ENCODE measurements at regions not wholly inside any gene's neighbourhood (a gene's known extent, or its start where the extent isn't known, plus 50 kb on each side); places are given as distances from the start of the nearest gene placed in this dataset.

- TF ChIP-seq ZNF407 (IDR thresholded peaks at IDR 0.05; ENCODE audit: low read depth) (no peak), CHCHD3 (CRISPR knock-in tag; IDR thresholded peaks at IDR 0.05) (no peak), RBM39 (optimal IDR thresholded peaks at IDR 0.05; ENCODE audit: low read depth, low read length) (no peak)
Measured at GRCh38 chr3:160616716-160617115, 51.3 kb upstream of the KPNA4 start (continued).

GRCh38 chr3:160616311-160616710, 50.9 kb upstream of the KPNA4 start:
- Histone ChIP-seq H3K9me1 (ENCODE audit: control insufficient read depth, insufficient read depth, low read length) (no peaks in the 10 kb centered on the region), H3K4me1 (replicated peaks in 1 of 2; ENCODE audit: control insufficient read depth in 2 of 2, insufficient read depth in 2 of 2, low read length in 2 of 2) (no peaks in the 10 kb centered on the region), H3K9ac (ENCODE audit: insufficient read depth in 1 of 2, low read depth in 2 of 2, low read length in 2 of 2) (no peak overlapping the region), H4K20me1 (replicated peaks; ENCODE audit: control insufficient read depth, insufficient read depth, low read length) (no peaks in the 10 kb centered on the region), H3K9me3 (replicated peaks; ENCODE audit: control insufficient read depth, insufficient read depth, low read depth, low read length) (no peaks in the 10 kb centered on the region), H3K27ac (ENCODE audit: extremely low read depth, low read depth, low read length) (no peak overlapping the region), H3K4me2 (ENCODE audit: insufficient read depth, low read length) (no peak overlapping the region), H3K27me3 (ENCODE audit: control insufficient read depth in 2 of 2, insufficient read depth in 2 of 2, low read length in 2 of 2) (no peaks in the 10 kb centered on the region), H3K36me3 (ENCODE audit: control insufficient read depth, insufficient read depth, low read length) (no peaks in the 10 kb centered on the region), H3K79me2 (ENCODE audit: control insufficient read depth, insufficient read depth, low read length) (no peaks in the 10 kb centered on the region), H2AFZ (ENCODE audit: low read depth, low read length) (no peak overlapping the region), H3K4me3 (no peak overlapping the region)
- CTCF ChIA-PET (ENCODE audit: low intra/inter-chr PET ratio), result no interaction called here
- intact Hi-C loops (cut with micrococcal nuclease) (no loop called here), in situ Hi-C loops (cut with MboI) (no loop called here)
- DNase-seq (ENCODE audit: extremely low read depth in 1 of 4, low spot score in 3 of 4) (no peak), FAIRE-seq (no peak), ATAC-seq (no peak)
- BruUV-seq (replicated peaks), result no TSS peak
- POLR2A ChIA-PET, result interaction anchor here (0.6 kb wide), 1 partner anchor 59 kb away, joined by 3 read pairs; no protein-coding TSS in a partner anchor
- TF ChIP-seq ZNF277 (CRISPR knock-in tag; IDR thresholded peaks at IDR 0.05; ENCODE audit: borderline replicate concordance) (no peak), TAF15 (IDR thresholded peaks at IDR 0.05; ENCODE audit: low read depth, low read length) (no peak), ZNF146 (CRISPR knock-in tag; IDR thresholded peaks at IDR 0.05; ENCODE audit: unreplicated experiment) (no peak), ZNF324 (CRISPR knock-in tag; IDR thresholded peaks at IDR 0.05) (no peak), ZMIZ1 (IDR thresholded peaks at IDR 0.05; ENCODE audit: low read depth in 2 of 2, low read length in 2 of 2) (no peak), POLR2A (conservative IDR thresholded peaks at IDR 0.05) (no peak)
